ENCODE measurements at regions not wholly inside any gene's neighbourhood (a gene's known extent, or its start where the extent isn't known, plus 50 kb on each side); places are given as distances from the start of the nearest gene placed in this dataset.
A peak's percentile ranks its signal among the peaks of the same experiment; 100 is the strongest.

- peak overlapping the region; percentile 79 for H3K27ac Mint-ChIP-seq (ENCODE audit: low read depth)
- no peak overlapping the region for H3K4me3 Mint-ChIP-seq
- H3K9me3 Mint-ChIP-seq: no peaks in the 10 kb centered on the region
- H3K36me3 Mint-ChIP-seq (ENCODE audit: insufficient read depth): peaks cover 16% of the 10 kb centered on the region
- H3K4me1 Mint-ChIP-seq: peaks cover 84% of the 10 kb centered on the region
- DNase-seq (ENCODE audit: low spot score in 2 of 2) (no peak), ATAC-seq (replicated peaks; ENCODE audit: extremely low read depth, poor library complexity, severe bottlenecking) (no peak)
- H3K27me3 Mint-ChIP-seq: no peaks in the 10 kb centered on the region
These were observed 51.3 kb downstream of the TET3 start for GRCh38 chr2:74036010-74036409.

GRCh38 chr2:74036450-74037195 lies 51.9 kb downstream of the TET3 start:
- Mint-ChIP-seq H3K4me3 (no peak overlapping the region), H3K27ac (ENCODE audit: low read depth) (peak overlapping the region; percentile 79), H3K4me1 (peaks cover 84% of the 10 kb centered on the region), H3K27me3 (no peaks in the 10 kb centered on the region), H3K9me3 (no peaks in the 10 kb centered on the region), H3K36me3 (ENCODE audit: insufficient read depth) (peaks cover 16% of the 10 kb centered on the region)
- DNase-seq (ENCODE audit: low spot score in 2 of 2): no peak
- ATAC-seq (replicated peaks; ENCODE audit: extremely low read depth, poor library complexity, severe bottlenecking): no peak

DNA sequence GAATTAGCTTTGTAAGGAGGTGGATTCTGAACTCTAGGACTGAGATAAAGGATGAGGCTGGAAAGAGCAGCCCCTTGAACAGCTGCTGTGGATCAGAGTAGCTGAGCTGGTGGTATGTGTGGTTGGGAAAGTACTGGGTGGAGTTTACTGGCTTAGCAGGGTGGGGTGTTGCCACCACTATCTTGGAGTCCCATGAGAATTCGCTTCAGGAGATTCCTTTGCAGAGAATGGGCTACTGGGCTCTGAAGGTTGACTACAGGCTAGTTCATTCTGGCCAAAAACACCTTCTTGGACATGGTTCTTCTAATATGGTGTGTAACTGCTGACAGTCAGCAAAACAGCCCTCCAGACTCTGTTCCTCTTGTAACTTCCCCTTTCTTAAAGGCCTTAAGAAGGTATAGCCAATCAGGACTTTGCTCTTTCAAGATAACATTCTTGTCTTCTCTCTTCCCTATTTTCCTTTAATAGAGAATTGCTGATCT lies 52.7 kb downstream of the TET3 start:
- Mint-ChIP-seq H3K27me3 (no peaks in the 10 kb centered on the region), H3K4me3 (no peak overlapping the region), H3K27ac (ENCODE audit: low read depth) (peak overlapping the region; percentile 39), H3K9me3 (no peaks in the 10 kb centered on the region), H3K4me1 (peaks cover 80% of the 10 kb centered on the region), H3K36me3 (ENCODE audit: insufficient read depth) (peaks cover 9% of the 10 kb centered on the region)
- no peak for DNase-seq (ENCODE audit: low spot score in 2 of 2)
- ATAC-seq (replicated peaks; ENCODE audit: extremely low read depth, poor library complexity, severe bottlenecking): no peak

DNA sequence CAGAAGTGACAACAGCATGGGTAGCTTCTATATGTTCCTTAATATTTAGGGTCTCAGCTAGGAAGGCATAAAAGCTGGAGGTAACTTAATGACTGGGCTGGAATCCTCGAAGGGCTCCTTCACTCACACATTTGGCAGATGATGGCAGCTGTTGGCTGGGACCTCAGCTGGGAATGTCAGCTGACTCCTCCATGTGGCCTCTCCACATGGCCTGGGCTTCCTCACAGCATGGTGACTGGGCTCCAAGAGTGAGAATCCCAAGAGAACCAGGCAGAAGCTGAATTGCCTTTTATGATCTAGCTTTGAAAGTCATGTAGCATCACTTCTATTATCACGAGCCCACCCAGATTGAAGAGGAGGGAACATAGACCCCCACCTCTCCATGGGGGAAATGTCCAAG lies 54.9 kb downstream of the TET3 start:
- DNase-seq (ENCODE audit: low spot score in 2 of 2): no peak
- H3K27ac Mint-ChIP-seq (ENCODE audit: low read depth): peak overlapping the region; percentile 38
- peaks cover 72% of the 10 kb centered on the region for H3K4me1 Mint-ChIP-seq
- no peak overlapping the region for H3K4me3 Mint-ChIP-seq
- H3K9me3 Mint-ChIP-seq: no peaks in the 10 kb centered on the region
- no peak for ATAC-seq (replicated peaks; ENCODE audit: extremely low read depth, poor library complexity, severe bottlenecking)
- H3K36me3 Mint-ChIP-seq (ENCODE audit: insufficient read depth): peaks cover under 1% of the 10 kb centered on the region
- no peaks in the 10 kb centered on the region for H3K27me3 Mint-ChIP-seq

DNA sequence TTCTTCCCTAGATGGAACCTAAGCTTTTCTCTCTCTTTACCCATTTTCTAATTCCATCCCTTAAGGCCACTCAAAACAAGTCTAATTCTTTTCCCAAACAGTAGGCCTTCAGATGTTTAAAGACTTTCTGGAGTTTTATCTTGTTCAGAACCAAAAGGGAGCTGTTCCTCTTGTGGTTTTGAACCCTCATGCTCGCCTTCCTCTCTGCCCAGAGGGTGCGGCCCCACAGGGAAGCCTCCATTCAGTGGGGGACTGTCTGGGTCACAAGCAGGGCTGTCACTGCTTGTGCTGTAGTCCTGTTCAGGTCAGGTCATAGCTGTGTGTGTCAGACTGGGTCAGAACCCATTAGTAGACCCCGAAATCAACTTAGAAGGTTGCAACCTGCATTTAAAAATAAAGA lies 56.5 kb downstream of the TET3 start:
- Mint-ChIP-seq H3K4me3 (no peak overlapping the region), H3K9me3 (no peaks in the 10 kb centered on the region), H3K27me3 (no peaks in the 10 kb centered on the region), H3K27ac (ENCODE audit: low read depth) (peak overlapping the region; percentile 54), H3K4me1 (peaks cover 66% of the 10 kb centered on the region), H3K36me3 (ENCODE audit: insufficient read depth) (peaks cover 4% of the 10 kb centered on the region)
- ATAC-seq (replicated peaks; ENCODE audit: extremely low read depth, poor library complexity, severe bottlenecking) (no peak), DNase-seq (ENCODE audit: low spot score in 2 of 2) (no peak)

GRCh38 chr2:74041726-74042125 lies 57.0 kb downstream of the TET3 start:
- no peak for ATAC-seq (replicated peaks; ENCODE audit: extremely low read depth, poor library complexity, severe bottlenecking)
- no peak for DNase-seq (ENCODE audit: low spot score in 2 of 2)
- H3K9me3 Mint-ChIP-seq: no peaks in the 10 kb centered on the region
- no peak overlapping the region for H3K4me3 Mint-ChIP-seq
- H3K36me3 Mint-ChIP-seq (ENCODE audit: insufficient read depth): peaks cover 4% of the 10 kb centered on the region
- H3K4me1 Mint-ChIP-seq: peaks cover 61% of the 10 kb centered on the region
- no peaks in the 10 kb centered on the region for H3K27me3 Mint-ChIP-seq
- H3K27ac Mint-ChIP-seq (ENCODE audit: low read depth): peak overlapping the region; percentile 54

- ATAC-seq (replicated peaks; ENCODE audit: extremely low read depth, poor library complexity, severe bottlenecking) (no peak), DNase-seq (ENCODE audit: low spot score in 2 of 2) (no peak)
- no peak overlapping the region for H3K4me3 Mint-ChIP-seq
- no peaks in the 10 kb centered on the region for H3K27me3 Mint-ChIP-seq
- peak overlapping the region; percentile 33 for H3K27ac Mint-ChIP-seq (ENCODE audit: low read depth)
- peaks cover 6% of the 10 kb centered on the region for H3K36me3 Mint-ChIP-seq (ENCODE audit: insufficient read depth)
- H3K4me1 Mint-ChIP-seq: peaks cover 52% of the 10 kb centered on the region
- no peaks in the 10 kb centered on the region for H3K9me3 Mint-ChIP-seq
These were observed 57.9 kb downstream of the TET3 start for GRCh38 chr2:74042606-74043005.

GRCh38 chr2:74043345-74044329 lies 58.9 kb downstream of the TET3 start:
- Mint-ChIP-seq H3K27me3 (no peaks in the 10 kb centered on the region), H3K4me1 (peaks cover 43% of the 10 kb centered on the region), H3K36me3 (ENCODE audit: insufficient read depth) (peaks cover 7% of the 10 kb centered on the region), H3K9me3 (no peaks in the 10 kb centered on the region), H3K27ac (ENCODE audit: low read depth) (peak overlapping the region; percentile 33), H3K4me3 (no peak overlapping the region)
- ATAC-seq (replicated peaks; ENCODE audit: extremely low read depth, poor library complexity, severe bottlenecking): no peak
- DNase-seq (ENCODE audit: low spot score in 2 of 2): no peak

DNA sequence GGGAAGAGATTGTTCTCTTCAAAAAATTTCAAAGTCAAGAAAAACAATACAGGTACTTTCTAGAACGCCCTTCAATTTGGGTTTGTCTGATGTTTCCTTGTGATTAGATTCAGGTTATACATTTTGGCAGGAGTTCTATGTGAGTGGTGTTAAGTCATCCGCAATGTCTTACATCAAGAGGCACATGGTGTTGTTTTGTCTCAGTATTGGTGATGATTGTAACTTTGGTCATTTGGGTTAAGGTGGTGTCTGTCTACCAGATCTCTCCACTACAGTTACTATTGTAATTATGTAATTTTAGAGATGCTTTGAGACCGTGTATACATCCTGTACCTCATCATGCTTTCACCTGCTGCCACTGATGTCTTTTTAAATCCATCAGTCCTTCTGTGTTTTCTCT lies 60.3 kb downstream of the TET3 start:
- ATAC-seq (replicated peaks; ENCODE audit: extremely low read depth, poor library complexity, severe bottlenecking) (no peak), DNase-seq (ENCODE audit: low spot score in 2 of 2) (no peak)
- Mint-ChIP-seq H3K36me3 (ENCODE audit: insufficient read depth) (peaks cover 8% of the 10 kb centered on the region), H3K27me3 (no peaks in the 10 kb centered on the region), H3K9me3 (no peaks in the 10 kb centered on the region), H3K27ac (ENCODE audit: low read depth) (no peak overlapping the region), H3K4me3 (no peak overlapping the region), H3K4me1 (peaks cover 41% of the 10 kb centered on the region)

DNA sequence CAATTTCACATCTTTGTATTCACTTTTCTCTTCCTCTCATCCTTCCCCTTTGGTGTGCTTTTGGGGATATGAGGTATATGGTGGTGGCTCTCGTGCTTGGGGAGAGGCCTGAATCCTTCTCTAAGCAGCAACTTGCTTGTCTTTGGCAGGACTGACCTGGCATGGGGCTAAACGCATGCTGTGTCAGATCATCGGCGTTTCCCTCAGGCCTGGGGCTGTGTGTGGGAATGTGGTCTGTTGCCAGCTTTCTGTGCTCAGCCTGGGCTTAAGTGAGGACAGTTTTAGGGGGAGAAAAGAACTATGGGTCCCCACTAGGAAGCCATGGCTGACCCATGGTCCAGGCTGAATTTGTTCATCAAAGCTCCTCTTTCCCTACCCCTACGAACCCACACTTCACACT lies 60.7 kb downstream of the TET3 start:
- peaks cover 36% of the 10 kb centered on the region for H3K4me1 Mint-ChIP-seq
- no peak for ATAC-seq (replicated peaks; ENCODE audit: extremely low read depth, poor library complexity, severe bottlenecking)

GRCh38 chr2:74046441-74046840 lies 61.7 kb downstream of the TET3 start:
- ATAC-seq (replicated peaks; ENCODE audit: extremely low read depth, poor library complexity, severe bottlenecking): no peak
- no peak overlapping the region for H3K27ac Mint-ChIP-seq (ENCODE audit: low read depth)
- H3K27me3 Mint-ChIP-seq: no peaks in the 10 kb centered on the region
- peaks cover 35% of the 10 kb centered on the region for H3K4me1 Mint-ChIP-seq
- H3K36me3 Mint-ChIP-seq (ENCODE audit: insufficient read depth): peaks cover 8% of the 10 kb centered on the region
- no peak for DNase-seq (ENCODE audit: low spot score in 2 of 2)
- H3K4me3 Mint-ChIP-seq: no peak overlapping the region
- no peaks in the 10 kb centered on the region for H3K9me3 Mint-ChIP-seq

More for the DNA sequence above, 60.7 kb downstream of the TET3 start:
- Mint-ChIP-seq H3K4me3 (no peak overlapping the region), H3K27ac (ENCODE audit: low read depth) (no peak overlapping the region), H3K36me3 (ENCODE audit: insufficient read depth) (peaks cover 8% of the 10 kb centered on the region), H3K9me3 (no peaks in the 10 kb centered on the region), H3K27me3 (no peaks in the 10 kb centered on the region)
- DNase-seq (ENCODE audit: low spot score in 2 of 2): no peak

- ATAC-seq (replicated peaks; ENCODE audit: extremely low read depth, poor library complexity, severe bottlenecking) (no peak), DNase-seq (ENCODE audit: low spot score in 2 of 2) (no peak)
- peaks cover 32% of the 10 kb centered on the region for H3K4me1 Mint-ChIP-seq
- no peak overlapping the region for H3K27ac Mint-ChIP-seq (ENCODE audit: low read depth)
- no peak overlapping the region for H3K4me3 Mint-ChIP-seq
- H3K9me3 Mint-ChIP-seq: no peaks in the 10 kb centered on the region
- H3K36me3 Mint-ChIP-seq (ENCODE audit: insufficient read depth): peaks cover 9% of the 10 kb centered on the region
- no peaks in the 10 kb centered on the region for H3K27me3 Mint-ChIP-seq
These were observed 62.4 kb downstream of the TET3 start for GRCh38 chr2:74047152-74047551.

Measured in central memory CD8-positive, alpha-beta T cell (primary cell).